Liver (tissue), 8 donors: ENCODE measurements at regions not wholly inside any gene's neighbourhood (a gene's known extent, or its start where the extent isn't known, plus 50 kb on each side); places are given as distances from the start of the nearest gene placed in this dataset.

Experiments used
- DNase-seq: peaks from one replicate; pipeline ENCODE4 v3.0.0-alpha.2; 2017; ENCODE audit warnings: low spot score
- H3K27ac ChIP-seq, 2 donors: one replicate each; pipeline ENCODE4 v1.7.0; 2013; ENCODE audit warnings: inconsistent platforms in 2 of 2, low read length in 2 of 2, control low read depth in 1 of 2, low read depth in 1 of 2, mild to moderate bottlenecking in 1 of 2
- H3K27me3 ChIP-seq, 4 donors: one replicate each; pipeline versions ENCODE4 v1.6.1 to v1.7.0; 2013; ENCODE audit warnings: low read length in 3 of 4, inconsistent platforms in 1 of 4, mild to moderate bottlenecking in 1 of 4, moderate library complexity in 1 of 4; ENCODE audit not compliant: control insufficient read depth in 4 of 4, insufficient read depth in 4 of 4
- H3K36me3 ChIP-seq, 4 donors: one replicate each; pipeline versions ENCODE4 v1.6.1 to v1.7.0; 2013; ENCODE audit warnings: low read length in 3 of 4, mild to moderate bottlenecking in 3 of 4, low read depth in 1 of 4, moderate library complexity in 1 of 4; ENCODE audit not compliant: control insufficient read depth in 4 of 4, insufficient read depth in 3 of 4
- H3K4me1 ChIP-seq, 4 donors: one replicate each; pipeline versions ENCODE4 v1.6.1 to v1.7.0; 2013; ENCODE audit warnings: low read length in 3 of 4, mild to moderate bottlenecking in 3 of 4, moderate library complexity in 1 of 4; ENCODE audit not compliant: control insufficient read depth in 4 of 4, insufficient read depth in 4 of 4
- H3K4me3 ChIP-seq, 3 donors: one replicate each; pipeline versions ENCODE4 v1.6.1 to v1.7.0; 2013; ENCODE audit warnings: low read length in 3 of 3, control low read depth in 1 of 3, low read depth in 1 of 3, mild to moderate bottlenecking in 1 of 3
- H3K9ac ChIP-seq, 2 donors: one replicate each; pipeline ENCODE4 v1.7.0; 2013; ENCODE audit warnings: low read length in 2 of 2, mild to moderate bottlenecking in 2 of 2, moderate library complexity in 2 of 2, control low read depth in 1 of 2, low read depth in 1 of 2
- H3K9me3 ChIP-seq, 4 donors: one replicate each; pipeline versions ENCODE4 v1.6.1 to v1.7.0; 2013; ENCODE audit warnings: low read length in 3 of 4; ENCODE audit not compliant: control insufficient read depth in 4 of 4
- CTCF ChIP-seq: fragments of 150-350 bp; IDR thresholded peaks from 2 replicates; pipeline ENCODE4 v1.5.1; 2017; ENCODE audit warnings: improper control_type of control experiment, low read depth, low read length; ENCODE audit not compliant: missing input control
- EGR1 ChIP-seq, 2 donors: IDR thresholded peaks; 2 replicates each; pipeline ENCODE4 v1.6.1; 2016 to 2018; ENCODE audit warnings: antibody characterized with exemption in 2 of 2, low read depth in 2 of 2
- GABPA ChIP-seq, 2 donors: IDR thresholded peaks in 1 of 2; conservative IDR thresholded peaks in 1 of 2; 2 replicates each; pipeline ENCODE4 v1.6.1; 2016; ENCODE audit warnings: antibody characterized with exemption in 2 of 2, mild to moderate bottlenecking in 1 of 2, moderate library complexity in 1 of 2
- HNF4A ChIP-seq, 2 donors: conservative IDR thresholded peaks; 2 replicates each; pipeline ENCODE4 v1.6.1; 2016; ENCODE audit warnings: antibody characterized with exemption in 2 of 2, mild to moderate bottlenecking in 2 of 2
- HNF4G ChIP-seq: IDR thresholded peaks from 2 replicates; pipeline ENCODE4 v1.6.1; 2016; ENCODE audit warnings: antibody characterized with exemption
- JUND ChIP-seq, 2 donors: IDR thresholded peaks; 2 replicates each; pipeline ENCODE4 v1.6.1; 2016; ENCODE audit warnings: antibody characterized with exemption in 2 of 2
- MAX ChIP-seq: IDR thresholded peaks from 2 replicates; pipeline ENCODE4 v1.6.1; 2016; ENCODE audit warnings: antibody characterized with exemption
- NR2F2 ChIP-seq: IDR thresholded peaks from 2 replicates; pipeline ENCODE4 v1.6.1; 2016; ENCODE audit warnings: antibody characterized with exemption
- RAD21 ChIP-seq, 2 donors: IDR thresholded peaks; 2 replicates each; pipeline ENCODE4 v1.6.1; 2016; ENCODE audit warnings: antibody characterized with exemption in 2 of 2, mild to moderate bottlenecking in 2 of 2
- RXRA ChIP-seq, 2 donors: IDR thresholded peaks; 2 replicates each; pipeline ENCODE4 v1.6.1; 2017 to 2018; ENCODE audit warnings: antibody characterized with exemption in 2 of 2, mild to moderate bottlenecking in 1 of 2
- SP1 ChIP-seq: IDR thresholded peaks from 2 replicates; pipeline ENCODE4 v1.6.1; 2018; ENCODE audit warnings: antibody characterized with exemption, mild to moderate bottlenecking
- YY1 ChIP-seq: IDR thresholded peaks from 2 replicates; pipeline ENCODE4 v1.6.1; 2016; ENCODE audit warnings: antibody characterized with exemption, mild to moderate bottlenecking
- ZBTB33 ChIP-seq: IDR thresholded peaks from 2 replicates; pipeline ENCODE4 v1.6.1; 2016; ENCODE audit warnings: antibody characterized with exemption
- WGBS: extraction: QIAGEN DNeasy Blood & Tissue Kit; methylation state at CpG from one replicate; pipeline ENCODE4 v1.1.7; 2013; 5-methylcytosine and 5-hydroxymethylcytosine counted together
- TF ChIP-seq, protein P1 (sequence below): IDR thresholded peaks from 2 replicates; pipeline ENCODE4 v1.6.1; 2016; ENCODE audit warnings: antibody characterized with exemption
- TF ChIP-seq, protein P2 (sequence below): IDR thresholded peaks from 2 replicates; pipeline ENCODE4 v1.6.1; 2016; ENCODE audit warnings: antibody characterized with exemption, mild to moderate bottlenecking
- donor health status: healthy.
- donor health status: healthy.
- donor health status: healthy.
- donor health status: healthy.
- donor health status: healthy.

- TF ChIP-seq SP1 (no peak), GABPA (IDR thresholded peaks at IDR 0.05 in 1 of 2, conservative IDR thresholded peaks at IDR 0.05 in 1 of 2) (no peak)
- Histone ChIP-seq H3K27ac (no peak overlapping the region), H3K9ac (no peak overlapping the region), H3K4me3 (no peak overlapping the region), H3K36me3 (no peaks in the 10 kb centered on the region), H3K4me1 (no peaks in the 10 kb centered on the region), H3K9me3 (no peaks in the 10 kb centered on the region), H3K27me3 (peaks cover 0 to 4% (median 0%) of the 10 kb centered on the region in 4 donors)
- DNase-seq: no peak
- WGBS: 85% methylated on average over 3 of the region's 3 CpGs
These were observed 149.2 kb upstream of the TOPAZ1 start for GRCh38 chr3:44092497-44092896.

DNA sequence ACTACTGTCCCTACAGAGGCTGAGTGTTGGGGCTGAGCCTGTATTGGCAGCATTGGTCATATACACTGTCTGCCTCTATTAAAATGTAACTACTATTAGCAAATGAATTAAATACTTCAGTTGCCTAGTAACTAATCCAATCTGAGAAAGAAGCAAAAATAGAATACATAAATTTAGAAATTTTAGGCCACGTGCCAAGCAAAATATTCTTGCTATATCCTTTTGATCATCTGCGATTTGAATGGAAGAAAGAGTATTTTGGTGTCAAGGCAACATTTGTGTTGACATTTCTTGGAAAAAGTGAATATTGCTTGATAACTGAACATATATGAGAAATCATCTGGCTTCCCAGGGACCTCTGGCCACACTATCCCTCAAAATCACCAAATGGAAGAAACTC lies 148.2 kb upstream of the TOPAZ1 start:
- no peak overlapping the region for H3K4me3 ChIP-seq
- H3K36me3 ChIP-seq: no peaks in the 10 kb centered on the region
- H3K27me3 ChIP-seq: peaks cover 0 to 4% (median 0%) of the 10 kb centered on the region in 4 donors
- no peaks in the 10 kb centered on the region for H3K4me1 ChIP-seq
- H3K27ac ChIP-seq: no peak overlapping the region
- WGBS: 74% methylated on average over 2 of the region's 2 CpGs
- no peak for DNase-seq
- no peaks in the 10 kb centered on the region for H3K9me3 ChIP-seq
- no peak for TF ChIP-seq ZBTB33
- TF ChIP-seq EGR1 (IDR thresholded peaks at IDR 0.05; ENCODE audit: low read depth in 2 of 2): no peak
- no peak for TF ChIP-seq HNF4A (conservative IDR thresholded peaks at IDR 0.05)
- no peak for TF ChIP-seq GABPA (IDR thresholded peaks at IDR 0.05 in 1 of 2, conservative IDR thresholded peaks at IDR 0.05 in 1 of 2)
- TF ChIP-seq NR2F2: no peak
- TF ChIP-seq, protein P1, sequence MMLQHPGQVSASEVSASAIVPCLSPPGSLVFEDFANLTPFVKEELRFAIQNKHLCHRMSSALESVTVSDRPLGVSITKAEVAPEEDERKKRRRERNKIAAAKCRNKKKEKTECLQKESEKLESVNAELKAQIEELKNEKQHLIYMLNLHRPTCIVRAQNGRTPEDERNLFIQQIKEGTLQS: no peak
- no peak for TF ChIP-seq HNF4G
- no peak for TF ChIP-seq SP1
- TF ChIP-seq MAX: no peak
- TF ChIP-seq, protein P2, sequence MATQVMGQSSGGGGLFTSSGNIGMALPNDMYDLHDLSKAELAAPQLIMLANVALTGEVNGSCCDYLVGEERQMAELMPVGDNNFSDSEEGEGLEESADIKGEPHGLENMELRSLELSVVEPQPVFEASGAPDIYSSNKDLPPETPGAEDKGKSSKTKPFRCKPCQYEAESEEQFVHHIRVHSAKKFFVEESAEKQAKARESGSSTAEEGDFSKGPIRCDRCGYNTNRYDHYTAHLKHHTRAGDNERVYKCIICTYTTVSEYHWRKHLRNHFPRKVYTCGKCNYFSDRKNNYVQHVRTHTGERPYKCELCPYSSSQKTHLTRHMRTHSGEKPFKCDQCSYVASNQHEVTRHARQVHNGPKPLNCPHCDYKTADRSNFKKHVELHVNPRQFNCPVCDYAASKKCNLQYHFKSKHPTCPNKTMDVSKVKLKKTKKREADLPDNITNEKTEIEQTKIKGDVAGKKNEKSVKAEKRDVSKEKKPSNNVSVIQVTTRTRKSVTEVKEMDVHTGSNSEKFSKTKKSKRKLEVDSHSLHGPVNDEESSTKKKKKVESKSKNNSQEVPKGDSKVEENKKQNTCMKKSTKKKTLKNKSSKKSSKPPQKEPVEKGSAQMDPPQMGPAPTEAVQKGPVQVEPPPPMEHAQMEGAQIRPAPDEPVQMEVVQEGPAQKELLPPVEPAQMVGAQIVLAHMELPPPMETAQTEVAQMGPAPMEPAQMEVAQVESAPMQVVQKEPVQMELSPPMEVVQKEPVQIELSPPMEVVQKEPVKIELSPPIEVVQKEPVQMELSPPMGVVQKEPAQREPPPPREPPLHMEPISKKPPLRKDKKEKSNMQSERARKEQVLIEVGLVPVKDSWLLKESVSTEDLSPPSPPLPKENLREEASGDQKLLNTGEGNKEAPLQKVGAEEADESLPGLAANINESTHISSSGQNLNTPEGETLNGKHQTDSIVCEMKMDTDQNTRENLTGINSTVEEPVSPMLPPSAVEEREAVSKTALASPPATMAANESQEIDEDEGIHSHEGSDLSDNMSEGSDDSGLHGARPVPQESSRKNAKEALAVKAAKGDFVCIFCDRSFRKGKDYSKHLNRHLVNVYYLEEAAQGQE: no peak
- TF ChIP-seq CTCF: no peak
- no peak for TF ChIP-seq RXRA (IDR thresholded peaks at IDR 0.05)
- TF ChIP-seq RAD21 (IDR thresholded peaks at IDR 0.05): no peak
- no peak for TF ChIP-seq JUND (IDR thresholded peaks at IDR 0.05)
- no peak for TF ChIP-seq YY1
- no peak overlapping the region for H3K9ac ChIP-seq
